MM.1S (cell line): ENCODE measurements at regions not wholly inside any gene's neighbourhood (a gene's known extent, or its start where the extent isn't known, plus 50 kb on each side); places are given as distances from the start of the nearest gene placed in this dataset.

Experiments used
- CTCF ChIP-seq: fragments of 300-600 bp; sonication (generic); IDR thresholded peaks from 2 replicates; pipeline ENCODE4 v1.5.1; 2016; ENCODE audit warnings: antibody characterized with exemption, low read length, mixed read lengths
- EZH2 ChIP-seq: fragments of 300-600 bp; sonication (generic); optimal IDR thresholded peaks from 2 replicates; pipeline ENCODE3; 2017; ENCODE audit warnings: low read depth, mild to moderate bottlenecking, antibody characterized with exemption, low read length, mixed read lengths

GRCh38 chr17:36793976-36794375 lies 143.3 kb upstream of the LHX1 start:
- TF ChIP-seq CTCF = no peak
- no peak for TF ChIP-seq EZH2
